Pancreas (tissue), 10 donors: ENCODE measurements at regions not wholly inside any gene's neighbourhood (a gene's known extent, or its start where the extent isn't known, plus 50 kb on each side); places are given as distances from the start of the nearest gene placed in this dataset.

Experiments used
- ATAC-seq, 4 donors: fragments of 200-7000 bp; cut with Tn5 transposase; one replicate each; pipeline versions ENCODE4 v1.8.0 to v1.9.1; 2020; ENCODE audit warnings: mild to moderate bottlenecking in 4 of 4, moderate library complexity in 4 of 4
- DNase-seq, 6 donors: peaks; one replicate each; pipeline ENCODE4 v3.0.0-alpha.2; 2020
- FAIRE-seq: peaks from 2 replicates; lab custom pipeline; 2012; peaks lifted over from hg19 to GRCh38; lab: Jason Lieb, UNC
- H3K27ac ChIP-seq, 4 donors: fragments of 200-600 bp; sonication (generic); 1 replicate in 3 of 4; 2 replicates in 1 of 4; pipeline versions ENCODE4 v1.5.0 to v1.8.0; 2020
- H3K27me3 ChIP-seq, 4 donors: fragments of 200-600 bp; one replicate each; pipeline ENCODE4 v1.8.0; 2021
- H3K36me3 ChIP-seq, 3 donors: fragments of 200-600 bp; sonication (generic) in 1 of 3; one replicate each; pipeline versions ENCODE4 v1.5.0 to v1.8.0; 2020 to 2021
- H3K4me1 ChIP-seq, 3 donors: fragments of 200-600 bp; one replicate each; pipeline ENCODE4 v1.8.0; 2021
- H3K4me3 ChIP-seq, 4 donors: fragments of 200-600 bp; sonication (generic) in 2 of 4; one replicate each; pipeline versions ENCODE4 v1.5.0 to v1.8.0; 2020 to 2021
- H3K9me3 ChIP-seq, 4 donors: fragments of 200-600 bp; one replicate each; pipeline ENCODE4 v1.8.0; 2021
- WGBS, 2 donors: extraction: QIAGEN DNeasy Blood & Tissue Kit; methylation state at CpG; one replicate each; pipeline ENCODE4 v1.1.7; 2013; 5-methylcytosine and 5-hydroxymethylcytosine counted together
- intact Hi-C, 3 donors: fragments of 100-400 bp; cut with DNase I; formaldehyde crosslinking; loops; one replicate each; pipeline versions ENCODE4 v1.11.1 to v1.14.2; 2022
- TF ChIP-seq, protein P1 (sequence below), 4 donors: fragments of 200-600 bp; sonication (generic) in 3 of 4; IDR thresholded peaks; one replicate each; pipeline versions ENCODE4 v1.5.0 to v1.8.0; 2021; ENCODE audit warnings: antibody characterized with exemption in 4 of 4
- donor health status: healthy with polysubstance abuse.
- donor health status: DM: no; HTN: no; CAD: no; lungs with moderate emphysema.
- donor health status: DM: no; HTN: no; CAD: no.
- donor health status: control.
- donor health status: control.
- donor health status: Bipolar disorder and iron deficiency.
- donor health status: DM: yes; HTN: yes; CAD: no.
- donor health status: DM: no; HTN: no; CAD: no.
- donor health status: DM: no; HTN: no; CAD: no.
- donor health status: DM: yes; HTN: yes; CAD: no.

DNA sequence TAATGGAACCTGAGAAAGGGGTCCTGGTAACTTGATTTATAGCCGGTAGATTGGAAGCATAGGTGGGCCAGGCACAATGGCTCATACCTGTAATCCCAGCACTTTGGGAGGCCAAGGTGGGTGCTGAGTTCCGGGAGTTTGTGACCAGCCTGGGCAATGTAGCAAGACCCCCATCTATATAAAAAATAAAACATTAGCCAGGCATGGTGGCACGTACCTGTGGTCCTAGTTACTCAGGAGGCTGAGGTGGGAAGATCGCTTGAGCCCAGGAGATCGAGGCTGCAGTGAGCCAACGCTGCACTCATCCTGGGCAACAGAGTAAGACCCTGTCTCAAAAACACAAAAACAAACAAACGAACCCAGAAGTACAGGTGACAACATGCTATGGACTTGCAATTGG is 76.5 kb downstream of the ZNF281 start:
- Histone ChIP-seq H3K27ac (no peak overlapping the region), H3K4me1 (no peaks in the 10 kb centered on the region), H3K4me3 (no peak overlapping the region), H3K27me3 (no peaks in the 10 kb centered on the region), H3K9me3 (no peaks in the 10 kb centered on the region), H3K36me3 (no peaks in the 10 kb centered on the region)
- intact Hi-C loops, result no loop called here
- FAIRE-seq (no peak), DNase-seq (no peak), ATAC-seq (no peak)
- TF ChIP-seq, protein P1, sequence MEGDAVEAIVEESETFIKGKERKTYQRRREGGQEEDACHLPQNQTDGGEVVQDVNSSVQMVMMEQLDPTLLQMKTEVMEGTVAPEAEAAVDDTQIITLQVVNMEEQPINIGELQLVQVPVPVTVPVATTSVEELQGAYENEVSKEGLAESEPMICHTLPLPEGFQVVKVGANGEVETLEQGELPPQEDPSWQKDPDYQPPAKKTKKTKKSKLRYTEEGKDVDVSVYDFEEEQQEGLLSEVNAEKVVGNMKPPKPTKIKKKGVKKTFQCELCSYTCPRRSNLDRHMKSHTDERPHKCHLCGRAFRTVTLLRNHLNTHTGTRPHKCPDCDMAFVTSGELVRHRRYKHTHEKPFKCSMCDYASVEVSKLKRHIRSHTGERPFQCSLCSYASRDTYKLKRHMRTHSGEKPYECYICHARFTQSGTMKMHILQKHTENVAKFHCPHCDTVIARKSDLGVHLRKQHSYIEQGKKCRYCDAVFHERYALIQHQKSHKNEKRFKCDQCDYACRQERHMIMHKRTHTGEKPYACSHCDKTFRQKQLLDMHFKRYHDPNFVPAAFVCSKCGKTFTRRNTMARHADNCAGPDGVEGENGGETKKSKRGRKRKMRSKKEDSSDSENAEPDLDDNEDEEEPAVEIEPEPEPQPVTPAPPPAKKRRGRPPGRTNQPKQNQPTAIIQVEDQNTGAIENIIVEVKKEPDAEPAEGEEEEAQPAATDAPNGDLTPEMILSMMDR (IDR thresholded peaks at IDR 0.05), result no peak
- WGBS, 2 donors, result 86 to 89% methylated on average over 7 of the region's 7 CpGs

- FAIRE-seq, result no peak
- no peaks in the 10 kb centered on the region for H3K9me3 ChIP-seq
- DNase-seq, result no peak
- H3K27me3 ChIP-seq, result no peaks in the 10 kb centered on the region
- no peak overlapping the region for H3K27ac ChIP-seq
- TF ChIP-seq, protein P1 (IDR thresholded peaks at IDR 0.05), result no peak
- intact Hi-C loops, result no loop called here
- no peaks in the 10 kb centered on the region for H3K36me3 ChIP-seq
- H3K4me3 ChIP-seq, result no peak overlapping the region
- H3K4me1 ChIP-seq, result no peaks in the 10 kb centered on the region
- no peak for ATAC-seq
These were observed 77.1 kb downstream of the ZNF281 start for GRCh38 chr1:200332716-200333115.

- Histone ChIP-seq H3K36me3 (no peaks in the 10 kb centered on the region), H3K9me3 (no peaks in the 10 kb centered on the region), H3K4me3 (no peak overlapping the region), H3K27ac (no peak overlapping the region), H3K4me1 (no peaks in the 10 kb centered on the region), H3K27me3 (no peaks in the 10 kb centered on the region)
- TF ChIP-seq, protein P1 (IDR thresholded peaks at IDR 0.05), result no peak
- DNase-seq, result no peak
- no peak for FAIRE-seq
- 67 to 73% methylated on average over 15 of the region's 15 CpGs for WGBS, 2 donors
- intact Hi-C loops, result no loop called here
- no peak for ATAC-seq
These were observed 79.0 kb downstream of the ZNF281 start for GRCh38 chr1:200330741-200331428.

GRCh38 chr1:200329208-200329882 is 80.5 kb downstream of the ZNF281 start:
- TF ChIP-seq, protein P1 (IDR thresholded peaks at IDR 0.05), result no peak
- Histone ChIP-seq H3K9me3 (no peaks in the 10 kb centered on the region), H3K27ac (no peak overlapping the region), H3K27me3 (no peaks in the 10 kb centered on the region), H3K4me1 (no peaks in the 10 kb centered on the region), H3K4me3 (no peak overlapping the region), H3K36me3 (no peaks in the 10 kb centered on the region)
- intact Hi-C loops, result no loop called here
- FAIRE-seq, result no peak
- no peak for ATAC-seq
- 70 to 73% methylated on average over 7 of the region's 7 CpGs for WGBS, 2 donors
- DNase-seq, result no peak

DNA sequence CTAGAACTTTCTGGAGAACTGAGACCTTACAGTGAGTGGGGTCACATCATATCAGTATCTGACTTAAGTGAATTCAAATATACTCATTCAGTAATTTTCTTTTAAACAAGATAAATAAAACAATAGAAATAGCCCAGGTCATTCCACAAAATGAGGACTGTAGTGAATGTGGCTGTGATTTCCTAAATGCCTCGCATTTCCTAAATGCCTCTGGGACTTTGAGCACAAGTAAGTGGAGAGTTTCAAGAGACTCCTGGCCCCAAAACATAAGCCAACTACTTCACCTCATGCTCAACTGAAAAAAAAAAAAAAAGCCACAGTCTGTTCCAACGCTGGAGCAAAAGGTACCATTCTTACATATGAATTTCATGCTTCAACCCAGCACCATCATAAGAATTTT is 81.5 kb downstream of the ZNF281 start:
- Histone ChIP-seq H3K36me3 (no peaks in the 10 kb centered on the region), H3K9me3 (no peaks in the 10 kb centered on the region), H3K4me1 (no peaks in the 10 kb centered on the region), H3K4me3 (no peak overlapping the region), H3K27ac (no peak overlapping the region), H3K27me3 (no peaks in the 10 kb centered on the region)
- FAIRE-seq (no peak), DNase-seq (no peak), ATAC-seq (no peak)
- 71 to 83% methylated on average over 2 of the region's 2 CpGs for WGBS, 2 donors
- TF ChIP-seq, protein P1 (IDR thresholded peaks at IDR 0.05), result no peak
- intact Hi-C loops, result no loop called here
